ENCODE measurements at regions not wholly inside any gene's neighbourhood (a gene's known extent, or its start where the extent isn't known, plus 50 kb on each side); places are given as distances from the start of the nearest gene placed in this dataset.
"Not testable (repeated sequence)": the region's sequence is repeated elsewhere in the genome, so short reads cannot be mapped to it uniquely, and the experiment has no call there.

DNA sequence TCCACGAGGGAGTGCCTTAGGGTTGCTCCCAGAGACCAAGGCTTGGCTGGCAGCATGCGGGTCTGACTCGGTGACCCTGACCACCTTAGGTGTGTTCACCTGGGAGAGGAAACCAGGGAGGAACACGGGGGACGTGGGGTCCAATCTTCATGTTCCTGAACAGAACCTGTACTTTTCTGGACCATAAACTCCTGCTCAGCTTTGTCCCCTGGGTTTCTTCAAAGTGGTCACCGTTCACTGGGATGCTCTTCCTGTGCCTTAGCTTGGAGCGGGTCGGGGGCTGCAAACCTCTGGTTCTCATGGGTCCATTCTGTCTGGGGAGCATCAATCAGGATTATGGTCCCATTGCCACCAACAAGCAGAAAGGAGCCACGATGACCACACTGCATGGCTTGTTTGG is 333.5 kb downstream of the QKI start:
- no peak overlapping the region for H3K56ac ChIP-seq (ENCODE audit: extremely low read depth, insufficient read depth, low read length)
- no TSS peak for BruUV-seq (replicated peaks)
- H2AK5ac ChIP-seq (ENCODE audit: low read depth, low read length) = no peak overlapping the region
- H4K5ac ChIP-seq (ENCODE audit: low read depth, low read length) = no peak overlapping the region
- in situ Hi-C loops (cut with MboI; ENCODE audit: low sequenced_read_pairs) (no loop called here), dilution Hi-C loops (cut with HindIII; ENCODE audit: low sequenced_read_pairs, unreplicated experiment) (no loop called here), intact Hi-C loops (cut with micrococcal nuclease) (loop anchor here (5.0 kb wide), 2 partner anchors 209 to 331 kb away; no protein-coding TSS in a partner anchor)
- peak overlapping the region; percentile 43; the same call in 2 of the 3 replicates for H2BK15ac ChIP-seq (ENCODE audit: low read depth, low read length)
- H4K91ac ChIP-seq (ENCODE audit: insufficient read depth, low read depth, low read length) = peak overlapping the region; percentile 56; the same call in 1 of the 2 replicates
- H3K4me1 ChIP-seq (ENCODE audit: control insufficient read depth, insufficient read depth, low read length) = peaks cover 4% of the 10 kb centered on the region
- H2BK120ac ChIP-seq (ENCODE audit: low read depth, low read length) = no peak overlapping the region
- no peak overlapping the region for H3K4me2 ChIP-seq (ENCODE audit: low read depth, low read length)
- POLR2A ChIA-PET (ENCODE audit: unreplicated experiment) = no interaction called here
- H3K27me3 ChIP-seq (ENCODE audit: control insufficient read depth, insufficient read depth, low read length) = no peaks in the 10 kb centered on the region
- H3K9me3 ChIP-seq (ENCODE audit: control insufficient read depth, insufficient read depth, low read length) = no peaks in the 10 kb centered on the region
- peaks cover 3% of the 10 kb centered on the region; the same call in 1 of the 2 replicates for H3K9me1 ChIP-seq (ENCODE audit: insufficient read depth, low read length)
- H4K8ac ChIP-seq (ENCODE audit: low read depth in 2 of 2, low read length in 2 of 2) = no peak overlapping the region
- CTCF ChIA-PET = no interaction called here
- H3K9ac ChIP-seq (ENCODE audit: low read depth, low read length) = no peak overlapping the region
- no peak overlapping the region for H3K14ac ChIP-seq (replicated peaks; ENCODE audit: low read depth, low read length)
- H2AK9ac ChIP-seq (replicated peaks; ENCODE audit: low read depth, low read length, poor library complexity) = peak overlapping the region; percentile 44
- 93% methylated on average over 6 of the region's 9 CpGs; no CpG with 5 or more reads in 1 of the 2 experiments for WGBS, 2 experiments (ENCODE audit: extremely low coverage in 2 of 2, insufficient read length in 1 of 2)
- no peaks in the 10 kb centered on the region for H4K20me1 ChIP-seq (ENCODE audit: insufficient read depth, low read length)
- H2BK5ac ChIP-seq (ENCODE audit: low read depth, low read length, poor library complexity, severe bottlenecking) = no peak overlapping the region
- H2AFZ ChIP-seq (replicated peaks; ENCODE audit: low read length, poor library complexity) = no peak overlapping the region
- TF ChIP-seq CEBPB (IDR thresholded peaks at IDR 0.05; ENCODE audit: low read depth, low read length) = no peak
- TF ChIP-seq RFX5 (IDR thresholded peaks at IDR 0.05; ENCODE audit: low read depth, low read length) = no peak
- TF ChIP-seq, protein P1, sequence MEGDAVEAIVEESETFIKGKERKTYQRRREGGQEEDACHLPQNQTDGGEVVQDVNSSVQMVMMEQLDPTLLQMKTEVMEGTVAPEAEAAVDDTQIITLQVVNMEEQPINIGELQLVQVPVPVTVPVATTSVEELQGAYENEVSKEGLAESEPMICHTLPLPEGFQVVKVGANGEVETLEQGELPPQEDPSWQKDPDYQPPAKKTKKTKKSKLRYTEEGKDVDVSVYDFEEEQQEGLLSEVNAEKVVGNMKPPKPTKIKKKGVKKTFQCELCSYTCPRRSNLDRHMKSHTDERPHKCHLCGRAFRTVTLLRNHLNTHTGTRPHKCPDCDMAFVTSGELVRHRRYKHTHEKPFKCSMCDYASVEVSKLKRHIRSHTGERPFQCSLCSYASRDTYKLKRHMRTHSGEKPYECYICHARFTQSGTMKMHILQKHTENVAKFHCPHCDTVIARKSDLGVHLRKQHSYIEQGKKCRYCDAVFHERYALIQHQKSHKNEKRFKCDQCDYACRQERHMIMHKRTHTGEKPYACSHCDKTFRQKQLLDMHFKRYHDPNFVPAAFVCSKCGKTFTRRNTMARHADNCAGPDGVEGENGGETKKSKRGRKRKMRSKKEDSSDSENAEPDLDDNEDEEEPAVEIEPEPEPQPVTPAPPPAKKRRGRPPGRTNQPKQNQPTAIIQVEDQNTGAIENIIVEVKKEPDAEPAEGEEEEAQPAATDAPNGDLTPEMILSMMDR (conservative IDR thresholded peaks at IDR 0.05; ENCODE audit: low read depth, low read length) = no peak
- TF ChIP-seq RCOR1 (IDR thresholded peaks at IDR 0.05; ENCODE audit: insufficient replicate concordance, low read length) = no peak
- TF ChIP-seq, protein P2, sequence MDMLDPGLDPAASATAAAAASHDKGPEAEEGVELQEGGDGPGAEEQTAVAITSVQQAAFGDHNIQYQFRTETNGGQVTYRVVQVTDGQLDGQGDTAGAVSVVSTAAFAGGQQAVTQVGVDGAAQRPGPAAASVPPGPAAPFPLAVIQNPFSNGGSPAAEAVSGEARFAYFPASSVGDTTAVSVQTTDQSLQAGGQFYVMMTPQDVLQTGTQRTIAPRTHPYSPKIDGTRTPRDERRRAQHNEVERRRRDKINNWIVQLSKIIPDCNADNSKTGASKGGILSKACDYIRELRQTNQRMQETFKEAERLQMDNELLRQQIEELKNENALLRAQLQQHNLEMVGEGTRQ (IDR thresholded peaks at IDR 0.05; ENCODE audit: low read depth, low read length) = no peak
- no peak for TF ChIP-seq FOS (IDR thresholded peaks at IDR 0.05; ENCODE audit: low read depth, low read length)
- H2BK20ac ChIP-seq (ENCODE audit: low read depth, low read length) = no peak overlapping the region
- no peaks in the 10 kb centered on the region for H3K79me1 ChIP-seq (ENCODE audit: low read depth in 1 of 2, low read length in 2 of 2)
- H3K36me3 ChIP-seq (ENCODE audit: control insufficient read depth, insufficient read depth, low read length) = no peaks in the 10 kb centered on the region
- no peak overlapping the region for H3K27ac ChIP-seq (ENCODE audit: insufficient read depth, low read length)
- no peak overlapping the region for H3K23ac ChIP-seq (ENCODE audit: low read depth, low read length)
- no peak for DNase-seq
- H3K4me3 ChIP-seq (ENCODE audit: insufficient read depth, low read depth, low read length) = no peak overlapping the region
- ATAC-seq (ENCODE audit: low read depth) = no peak
- H3K4ac ChIP-seq (ENCODE audit: low read depth, low read length) = no peak overlapping the region; the same call in 1 of the 2 replicates
- no peak overlapping the region for H3K18ac ChIP-seq (ENCODE audit: low read depth, low read length)

DNA sequence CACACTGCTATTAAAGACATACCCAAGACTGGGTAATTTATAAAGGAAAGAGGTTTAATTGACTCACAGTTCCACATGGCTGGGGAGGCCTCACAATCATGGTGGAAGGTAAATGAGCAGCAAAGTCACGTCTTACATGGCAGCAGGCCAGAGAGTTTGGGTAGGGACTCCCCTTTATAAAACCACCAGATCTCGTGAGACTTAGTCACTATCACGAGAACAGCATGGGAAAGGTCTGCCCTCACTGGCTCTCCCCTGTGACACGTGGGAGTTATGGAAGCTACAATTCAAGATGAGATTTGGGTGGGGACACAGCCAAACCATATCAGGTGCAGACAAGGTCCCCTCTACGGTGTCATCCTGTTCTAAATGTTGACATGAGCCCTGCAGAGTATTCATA is 332.5 kb downstream of the QKI start:
- H4K91ac ChIP-seq (ENCODE audit: insufficient read depth, low read depth, low read length); H2BK5ac ChIP-seq (ENCODE audit: low read depth, low read length, poor library complexity, severe bottlenecking); H3K4me3 ChIP-seq (ENCODE audit: insufficient read depth, low read depth, low read length); in situ Hi-C loops (cut with MboI; ENCODE audit: low sequenced_read_pairs); DNase-seq; dilution Hi-C loops (cut with HindIII; ENCODE audit: low sequenced_read_pairs, unreplicated experiment); H3K27me3 ChIP-seq (ENCODE audit: control insufficient read depth, insufficient read depth, low read length); H4K8ac ChIP-seq (ENCODE audit: low read depth in 2 of 2, low read length in 2 of 2); H4K5ac ChIP-seq (ENCODE audit: low read depth, low read length); H3K23ac ChIP-seq (ENCODE audit: low read depth, low read length); H3K18ac ChIP-seq (ENCODE audit: low read depth, low read length); H3K9me3 ChIP-seq (ENCODE audit: control insufficient read depth, insufficient read depth, low read length); H3K9ac ChIP-seq (ENCODE audit: low read depth, low read length); CTCF ChIA-PET; H2BK15ac ChIP-seq (ENCODE audit: low read depth, low read length); H2AFZ ChIP-seq (replicated peaks; ENCODE audit: low read length, poor library complexity); H3K4me2 ChIP-seq (ENCODE audit: low read depth, low read length); H4K20me1 ChIP-seq (ENCODE audit: insufficient read depth, low read length); H2AK5ac ChIP-seq (ENCODE audit: low read depth, low read length); H3K4me1 ChIP-seq (ENCODE audit: control insufficient read depth, insufficient read depth, low read length); H3K79me1 ChIP-seq (ENCODE audit: low read depth in 1 of 2, low read length in 2 of 2); H2AK9ac ChIP-seq (replicated peaks; ENCODE audit: low read depth, low read length, poor library complexity); H3K56ac ChIP-seq (ENCODE audit: extremely low read depth, insufficient read depth, low read length); H3K27ac ChIP-seq (ENCODE audit: insufficient read depth, low read length); ATAC-seq (ENCODE audit: low read depth); POLR2A ChIA-PET (ENCODE audit: unreplicated experiment); H3K9me1 ChIP-seq (ENCODE audit: insufficient read depth, low read length); BruUV-seq (replicated peaks); H3K36me3 ChIP-seq (ENCODE audit: control insufficient read depth, insufficient read depth, low read length); H3K14ac ChIP-seq (replicated peaks; ENCODE audit: low read depth, low read length): not testable (repeated sequence)
- no CpG with 5 or more reads among the region's 5 CpGs for WGBS, 2 experiments (ENCODE audit: extremely low coverage in 2 of 2, insufficient read length in 1 of 2)
- Histone ChIP-seq H2BK20ac (ENCODE audit: low read depth, low read length) (peak overlapping the region; percentile 36; the same call in 1 of the 2 replicates), H3K4ac (ENCODE audit: low read depth, low read length) (peak overlapping the region; percentile 39; the same call in 1 of the 2 replicates), H2BK120ac (ENCODE audit: low read depth, low read length) (peak overlapping the region; percentile 27; the same call in 1 of the 2 replicates)
- intact Hi-C loops (cut with micrococcal nuclease) = loop anchor here (5.0 kb wide), 2 partner anchors 210 to 330 kb away; no protein-coding TSS in a partner anchor

Data from IMR-90 (cell line).